Stimulated activated CD4-positive, alpha-beta T cell treated with anti-CD3 and anti-CD28 coated beads, Interleukin-15, amount 100 ng/mL, for 48 hours (primary cell): ENCODE measurements at regions not wholly inside any gene's neighbourhood (a gene's known extent, or its start where the extent isn't known, plus 50 kb on each side); places are given as distances from the start of the nearest gene placed in this dataset.
"Not testable (repeated sequence)": the region's sequence is repeated elsewhere in the genome, so short reads cannot be mapped to it uniquely, and the experiment has no call there.

Experiments used
- DNase-seq, 2 donors: peaks; one replicate each; pipeline ENCODE4 v3.0.0-alpha.2; 2020; ENCODE audit warnings: low read depth in 2 of 2

GRCh38 chr2:192394605-192395004 lies 199.9 kb upstream of the TMEFF2 start:
- DNase-seq, result no peak

- no peak for DNase-seq
Measured at GRCh38 chr2:192391041-192391440, 196.3 kb upstream of the TMEFF2 start.

- no peak for DNase-seq
Measured at GRCh38 chr2:192390401-192390800, 195.7 kb upstream of the TMEFF2 start.

GRCh38 chr2:192384191-192384590 lies 189.5 kb upstream of the TMEFF2 start:
- not testable (repeated sequence) for DNase-seq

GRCh38 chr2:192381082-192381481 lies 186.3 kb upstream of the TMEFF2 start:
- DNase-seq, result no peak

- DNase-seq, result no peak
Measured at GRCh38 chr2:192379736-192380135, 185.0 kb upstream of the TMEFF2 start.

GRCh38 chr2:192377173-192377572 lies 182.4 kb upstream of the TMEFF2 start:
- DNase-seq, result no peak

- DNase-seq, result no peak
Measured at GRCh38 chr2:192373754-192374153, 179.0 kb upstream of the TMEFF2 start.

- no peak for DNase-seq
Measured at GRCh38 chr2:192373221-192373620, 178.5 kb upstream of the TMEFF2 start.

GRCh38 chr2:192369969-192370368 lies 175.2 kb upstream of the TMEFF2 start:
- DNase-seq, result no peak

- no peak for DNase-seq
Measured at GRCh38 chr2:192357217-192357616, 162.5 kb upstream of the TMEFF2 start.

GRCh38 chr2:192354512-192355244 lies 159.9 kb upstream of the TMEFF2 start:
- no peak for DNase-seq

GRCh38 chr2:192347542-192347941 lies 152.8 kb upstream of the TMEFF2 start:
- DNase-seq, result no peak

- DNase-seq, result no peak
Measured at GRCh38 chr2:192345287-192345686, 150.6 kb upstream of the TMEFF2 start.

- DNase-seq, result no peak
Measured at GRCh38 chr2:192333642-192334041, 138.9 kb upstream of the TMEFF2 start.

- no peak for DNase-seq
Measured at GRCh38 chr2:192328297-192328696, 133.6 kb upstream of the TMEFF2 start.

GRCh38 chr2:192327576-192327975 lies 132.8 kb upstream of the TMEFF2 start:
- DNase-seq, result no peak

- DNase-seq, result no peak
Measured at GRCh38 chr2:192315543-192315942, 120.8 kb upstream of the TMEFF2 start.

- DNase-seq, result no peak
Measured at GRCh38 chr2:192314800-192315481, 120.2 kb upstream of the TMEFF2 start.

GRCh38 chr2:192313773-192314172 lies 119.0 kb upstream of the TMEFF2 start:
- DNase-seq, result no peak

- DNase-seq, result no peak
Measured at GRCh38 chr2:192311701-192312460, 117.1 kb upstream of the TMEFF2 start.

- DNase-seq, result no peak
Measured at GRCh38 chr2:192307530-192307929, 112.8 kb upstream of the TMEFF2 start.

GRCh38 chr2:192298664-192299063 lies 103.9 kb upstream of the TMEFF2 start:
- DNase-seq, result no peak
